HEK293 (cell line): ENCODE measurements at regions not wholly inside any gene's neighbourhood (a gene's known extent, or its start where the extent isn't known, plus 50 kb on each side); places are given as distances from the start of the nearest gene placed in this dataset.

Source experiments
- CTCF ChIA-PET: fragments of 350-600 bp; formaldehyde crosslinking; extraction: SDS; loops from one replicate; lab custom pipeline; 2021; ENCODE audit warnings: antibody characterized with exemption; lab: Yijun Ruan, JAX
- POLR2A ChIA-PET: fragments of 300-600 bp; formaldehyde crosslinking; extraction: SDS; loops from one replicate; lab custom pipeline; 2020; ENCODE audit warnings: antibody characterized with exemption, inconsistent platforms; lab: Yijun Ruan, JAX
- H3K27ac ChIP-seq: fragments of 200-500 bp; sonication (Bioruptor generic); 2 replicates; pipeline ENCODE4 v1.5.1; 2014; ENCODE audit warnings: low read depth, low read length, control low read depth, inconsistent platforms; ENCODE audit errors: extremely low read depth
- H3K36me3 ChIP-seq, 2 experiments: fragments of 200-500 bp in 1 of 2; sonication (Bioruptor generic) in 1 of 2; 1 replicate in 1 of 2; 2 replicates in 1 of 2; pipeline ENCODE4 v1.5.1; 2014 to 2017; ENCODE audit warnings: inconsistent platforms in 2 of 2, low read length in 2 of 2; ENCODE audit not compliant: control insufficient read depth in 2 of 2, insufficient read depth in 1 of 2
- H3K4me1 ChIP-seq: fragments of 200-500 bp; sonication (Bioruptor generic); 2 replicates; pipeline ENCODE4 v1.5.1; 2014; ENCODE audit warnings: mild to moderate bottlenecking, low read length, inconsistent platforms; ENCODE audit not compliant: control insufficient read depth, insufficient read depth
- H3K4me3 ChIP-seq: 2 replicates; pipeline ENCODE4 v1.5.1; 2011; ENCODE audit warnings: low read depth, mild to moderate bottlenecking, control low read depth, low read length, moderate library complexity
- H3K9me3 ChIP-seq: fragments of 200-500 bp; sonication (Bioruptor generic); 2 replicates; pipeline ENCODE4 v1.5.1; 2014; ENCODE audit warnings: low read depth, low read length, inconsistent platforms; ENCODE audit not compliant: control insufficient read depth, insufficient read depth
- BCL11B ChIP-seq: fragments of 450-650 bp; formaldehyde crosslinking; IDR thresholded peaks from 2 replicates; pipeline ENCODE4 v1.5.1; 2016; ENCODE audit warnings: low read depth, missing biosample characterization, missing genetic modification characterization
- FEZF1 ChIP-seq: fragments of 450-650 bp; formaldehyde crosslinking; IDR thresholded peaks from 2 replicates; pipeline ENCODE4 v1.5.1; 2016; ENCODE audit warnings: missing biosample characterization, missing genetic modification characterization
- GLIS2 ChIP-seq: fragments of 450-650 bp; formaldehyde crosslinking; IDR thresholded peaks from 2 replicates; pipeline ENCODE4 v1.5.1; 2016; ENCODE audit warnings: missing biosample characterization, missing genetic modification characterization
- HOXA7 ChIP-seq: sonication (generic); formaldehyde crosslinking; IDR thresholded peaks from 2 replicates; pipeline ENCODE4 v1.8.1; 2022; ENCODE audit warnings: missing genetic modification reagents, borderline replicate concordance
- KLF16 ChIP-seq: fragments of 450-650 bp; formaldehyde crosslinking; IDR thresholded peaks from 2 replicates; pipeline ENCODE4 v1.5.1; 2017; ENCODE audit warnings: missing biosample characterization, missing genetic modification characterization
- TRIM28 ChIP-seq: IDR thresholded peaks from 2 replicates; pipeline ENCODE4 v1.6.1; 2011; ENCODE audit warnings: low read length, control low read depth, borderline replicate concordance
- YY2 ChIP-seq: fragments of 450-650 bp; formaldehyde crosslinking; IDR thresholded peaks from 2 replicates; pipeline ENCODE4 v1.5.1; 2016; ENCODE audit warnings: missing biosample characterization, missing genetic modification characterization
- ZFP69B ChIP-seq: fragments of 450-650 bp; formaldehyde crosslinking; IDR thresholded peaks from 2 replicates; pipeline ENCODE4 v1.5.1; 2016; ENCODE audit warnings: missing biosample characterization, missing genetic modification characterization
- ZNF10 ChIP-seq: fragments of 450-650 bp; formaldehyde crosslinking; IDR thresholded peaks from 2 replicates; pipeline ENCODE4 v1.5.1; 2017; ENCODE audit warnings: missing biosample characterization, missing genetic modification characterization
- ZNF311 ChIP-seq: fragments of 450-650 bp; formaldehyde crosslinking; IDR thresholded peaks from 2 replicates; pipeline ENCODE4 v1.5.1; 2017; ENCODE audit warnings: missing biosample characterization, missing genetic modification characterization, borderline replicate concordance
- ZNF366 ChIP-seq: fragments of 450-650 bp; formaldehyde crosslinking; conservative IDR thresholded peaks from 2 replicates; pipeline ENCODE4 v1.5.1; 2016; ENCODE audit warnings: missing biosample characterization, missing genetic modification characterization
- ZNF548 ChIP-seq: fragments of 450-650 bp; formaldehyde crosslinking; IDR thresholded peaks from 2 replicates; pipeline ENCODE4 v1.5.1; 2016; ENCODE audit warnings: missing biosample characterization, missing genetic modification characterization
- ZNF76 ChIP-seq: fragments of 450-650 bp; formaldehyde crosslinking; IDR thresholded peaks from 2 replicates; pipeline ENCODE4; 2016; ENCODE audit warnings: low read depth, missing biosample characterization, missing genetic modification characterization, borderline replicate concordance
- ZSCAN30 ChIP-seq: fragments of 450-650 bp; IDR thresholded peaks from 2 replicates; pipeline ENCODE4 v1.5.1; 2018; ENCODE audit warnings: missing biosample characterization, mild to moderate bottlenecking, missing genetic modification characterization, moderate library complexity
- TF ChIP-seq, protein P1 (sequence below): fragments of 450-650 bp; formaldehyde crosslinking; IDR thresholded peaks from 2 replicates; pipeline ENCODE4 v1.5.1; 2017; ENCODE audit warnings: missing biosample characterization, missing genetic modification characterization
- TF ChIP-seq, protein P2 (sequence below): fragments of 450-650 bp; formaldehyde crosslinking; IDR thresholded peaks from 2 replicates; pipeline ENCODE4 v1.5.1; 2016; ENCODE audit warnings: missing biosample characterization, missing genetic modification characterization
- TF ChIP-seq, protein P3 (sequence below): fragments of 450-650 bp; formaldehyde crosslinking; IDR thresholded peaks from 2 replicates; pipeline ENCODE4 v1.5.1; 2016; ENCODE audit warnings: missing biosample characterization, missing genetic modification characterization, borderline replicate concordance
- TF ChIP-seq, protein P4 (sequence below): fragments of 450-650 bp; formaldehyde crosslinking; IDR thresholded peaks from 2 replicates; pipeline ENCODE4 v1.5.1; 2016; ENCODE audit warnings: missing biosample characterization, missing genetic modification characterization
- TF ChIP-seq, protein P5 (sequence below): fragments of 450-650 bp; formaldehyde crosslinking; IDR thresholded peaks from 2 replicates; pipeline ENCODE4 v1.5.0; 2017; ENCODE audit warnings: missing biosample characterization, missing genetic modification characterization, borderline replicate concordance
- TF ChIP-seq, protein P6 (sequence below): fragments of 450-650 bp; formaldehyde crosslinking; IDR thresholded peaks from 2 replicates; pipeline ENCODE4 v1.5.1; 2016; ENCODE audit warnings: missing biosample characterization, missing genetic modification characterization

DNA sequence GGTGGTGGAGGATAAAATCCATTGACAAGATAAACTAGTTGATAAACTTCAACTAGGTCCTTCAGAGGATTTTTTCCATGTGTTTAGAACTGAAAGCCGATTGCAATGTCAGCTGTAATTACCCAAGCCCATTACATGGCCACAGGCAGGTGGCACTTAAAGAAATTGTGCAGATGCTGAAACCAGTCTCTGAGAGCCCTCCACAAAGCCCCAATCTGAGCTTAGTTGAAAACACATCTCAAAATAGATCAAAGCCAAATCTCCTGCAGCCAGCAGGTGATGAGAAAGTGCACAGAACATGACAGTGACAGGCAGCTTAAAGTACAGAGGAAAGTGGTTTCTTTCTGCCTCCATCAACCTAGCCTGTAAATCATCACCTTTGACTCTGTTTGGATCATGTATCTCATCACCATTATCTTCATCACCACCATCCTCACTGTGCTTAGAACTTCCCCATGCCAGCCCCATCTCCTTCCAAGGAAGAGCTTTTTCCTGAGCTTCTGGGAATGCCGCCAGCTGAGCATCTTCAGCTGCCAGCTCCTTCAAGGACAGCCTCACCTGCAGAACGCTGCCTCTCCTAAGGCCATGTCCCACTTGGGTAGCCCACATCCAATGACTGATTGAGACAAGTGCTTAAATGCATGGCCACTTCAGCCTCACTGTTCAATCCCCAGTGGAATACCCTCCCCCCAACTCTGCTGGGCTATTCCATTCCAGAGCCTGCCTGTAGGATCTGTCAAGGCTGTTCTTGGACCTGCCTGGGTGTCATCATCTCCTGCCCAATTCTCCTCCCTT lies 219.5 kb upstream of the TMEM132C start:
- ChIA-PET POLR2A (no interaction called here), CTCF (no interaction called here)
- no peaks in the 10 kb centered on the region for H3K4me1 ChIP-seq

DNA sequence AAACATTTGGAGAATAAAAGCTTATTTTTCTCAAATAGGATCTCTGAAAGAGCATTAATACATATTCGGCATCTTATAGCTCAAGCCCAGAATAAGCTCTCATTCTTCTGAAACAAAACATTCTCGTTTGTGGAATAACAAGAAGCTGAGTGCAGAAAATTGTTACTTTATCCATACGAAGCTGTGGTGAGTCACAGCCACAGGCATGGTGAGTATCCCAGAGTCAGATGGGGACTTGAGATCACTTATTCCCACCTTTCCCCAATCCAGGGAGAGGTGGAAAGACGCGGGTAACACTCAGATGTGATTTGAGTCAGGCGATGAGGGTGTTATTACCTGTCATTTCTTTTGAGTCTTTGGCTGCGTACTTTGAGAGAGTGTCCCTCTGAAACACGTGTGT lies 214.6 kb upstream of the TMEM132C start:
- Histone ChIP-seq H3K27ac (no peak overlapping the region), H3K4me1 (no peaks in the 10 kb centered on the region), H3K4me3 (no peak overlapping the region), H3K9me3 (no peaks in the 10 kb centered on the region), H3K36me3 (no peaks in the 10 kb centered on the region)
- ChIA-PET CTCF (no interaction called here), POLR2A (no interaction called here)
- no peak for TF ChIP-seq BCL11B (tag by site-specific recombination)
- TF ChIP-seq ZNF548 (tag by site-specific recombination): no peak
- TF ChIP-seq GLIS2: no peak
- no peak for TF ChIP-seq ZNF366
- no peak for TF ChIP-seq ZNF311
- TF ChIP-seq, protein P1, sequence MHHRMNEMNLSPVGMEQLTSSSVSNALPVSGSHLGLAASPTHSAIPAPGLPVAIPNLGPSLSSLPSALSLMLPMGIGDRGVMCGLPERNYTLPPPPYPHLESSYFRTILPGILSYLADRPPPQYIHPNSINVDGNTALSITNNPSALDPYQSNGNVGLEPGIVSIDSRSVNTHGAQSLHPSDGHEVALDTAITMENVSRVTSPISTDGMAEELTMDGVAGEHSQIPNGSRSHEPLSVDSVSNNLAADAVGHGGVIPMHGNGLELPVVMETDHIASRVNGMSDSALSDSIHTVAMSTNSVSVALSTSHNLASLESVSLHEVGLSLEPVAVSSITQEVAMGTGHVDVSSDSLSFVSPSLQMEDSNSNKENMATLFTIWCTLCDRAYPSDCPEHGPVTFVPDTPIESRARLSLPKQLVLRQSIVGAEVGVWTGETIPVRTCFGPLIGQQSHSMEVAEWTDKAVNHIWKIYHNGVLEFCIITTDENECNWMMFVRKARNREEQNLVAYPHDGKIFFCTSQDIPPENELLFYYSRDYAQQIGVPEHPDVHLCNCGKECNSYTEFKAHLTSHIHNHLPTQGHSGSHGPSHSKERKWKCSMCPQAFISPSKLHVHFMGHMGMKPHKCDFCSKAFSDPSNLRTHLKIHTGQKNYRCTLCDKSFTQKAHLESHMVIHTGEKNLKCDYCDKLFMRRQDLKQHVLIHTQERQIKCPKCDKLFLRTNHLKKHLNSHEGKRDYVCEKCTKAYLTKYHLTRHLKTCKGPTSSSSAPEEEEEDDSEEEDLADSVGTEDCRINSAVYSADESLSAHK (tag by site-specific recombination): no peak
- TF ChIP-seq, protein P2, sequence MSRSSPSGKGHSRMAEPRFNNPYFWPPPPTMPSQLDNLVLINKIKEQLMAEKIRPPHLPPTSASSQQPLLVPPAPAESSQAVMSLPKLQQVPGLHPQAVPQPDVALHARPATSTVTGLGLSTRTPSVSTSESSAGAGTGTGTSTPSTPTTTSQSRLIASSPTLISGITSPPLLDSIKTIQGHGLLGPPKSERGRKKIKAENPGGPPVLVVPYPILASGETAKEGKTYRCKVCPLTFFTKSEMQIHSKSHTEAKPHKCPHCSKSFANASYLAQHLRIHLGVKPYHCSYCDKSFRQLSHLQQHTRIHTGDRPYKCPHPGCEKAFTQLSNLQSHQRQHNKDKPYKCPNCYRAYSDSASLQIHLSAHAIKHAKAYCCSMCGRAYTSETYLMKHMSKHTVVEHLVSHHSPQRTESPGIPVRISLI (tag by site-specific recombination): no peak
- no peak for TF ChIP-seq KLF16 (tag by site-specific recombination)
- no peak for TF ChIP-seq ZNF76 (tag by site-specific recombination)
- TF ChIP-seq, protein P3, sequence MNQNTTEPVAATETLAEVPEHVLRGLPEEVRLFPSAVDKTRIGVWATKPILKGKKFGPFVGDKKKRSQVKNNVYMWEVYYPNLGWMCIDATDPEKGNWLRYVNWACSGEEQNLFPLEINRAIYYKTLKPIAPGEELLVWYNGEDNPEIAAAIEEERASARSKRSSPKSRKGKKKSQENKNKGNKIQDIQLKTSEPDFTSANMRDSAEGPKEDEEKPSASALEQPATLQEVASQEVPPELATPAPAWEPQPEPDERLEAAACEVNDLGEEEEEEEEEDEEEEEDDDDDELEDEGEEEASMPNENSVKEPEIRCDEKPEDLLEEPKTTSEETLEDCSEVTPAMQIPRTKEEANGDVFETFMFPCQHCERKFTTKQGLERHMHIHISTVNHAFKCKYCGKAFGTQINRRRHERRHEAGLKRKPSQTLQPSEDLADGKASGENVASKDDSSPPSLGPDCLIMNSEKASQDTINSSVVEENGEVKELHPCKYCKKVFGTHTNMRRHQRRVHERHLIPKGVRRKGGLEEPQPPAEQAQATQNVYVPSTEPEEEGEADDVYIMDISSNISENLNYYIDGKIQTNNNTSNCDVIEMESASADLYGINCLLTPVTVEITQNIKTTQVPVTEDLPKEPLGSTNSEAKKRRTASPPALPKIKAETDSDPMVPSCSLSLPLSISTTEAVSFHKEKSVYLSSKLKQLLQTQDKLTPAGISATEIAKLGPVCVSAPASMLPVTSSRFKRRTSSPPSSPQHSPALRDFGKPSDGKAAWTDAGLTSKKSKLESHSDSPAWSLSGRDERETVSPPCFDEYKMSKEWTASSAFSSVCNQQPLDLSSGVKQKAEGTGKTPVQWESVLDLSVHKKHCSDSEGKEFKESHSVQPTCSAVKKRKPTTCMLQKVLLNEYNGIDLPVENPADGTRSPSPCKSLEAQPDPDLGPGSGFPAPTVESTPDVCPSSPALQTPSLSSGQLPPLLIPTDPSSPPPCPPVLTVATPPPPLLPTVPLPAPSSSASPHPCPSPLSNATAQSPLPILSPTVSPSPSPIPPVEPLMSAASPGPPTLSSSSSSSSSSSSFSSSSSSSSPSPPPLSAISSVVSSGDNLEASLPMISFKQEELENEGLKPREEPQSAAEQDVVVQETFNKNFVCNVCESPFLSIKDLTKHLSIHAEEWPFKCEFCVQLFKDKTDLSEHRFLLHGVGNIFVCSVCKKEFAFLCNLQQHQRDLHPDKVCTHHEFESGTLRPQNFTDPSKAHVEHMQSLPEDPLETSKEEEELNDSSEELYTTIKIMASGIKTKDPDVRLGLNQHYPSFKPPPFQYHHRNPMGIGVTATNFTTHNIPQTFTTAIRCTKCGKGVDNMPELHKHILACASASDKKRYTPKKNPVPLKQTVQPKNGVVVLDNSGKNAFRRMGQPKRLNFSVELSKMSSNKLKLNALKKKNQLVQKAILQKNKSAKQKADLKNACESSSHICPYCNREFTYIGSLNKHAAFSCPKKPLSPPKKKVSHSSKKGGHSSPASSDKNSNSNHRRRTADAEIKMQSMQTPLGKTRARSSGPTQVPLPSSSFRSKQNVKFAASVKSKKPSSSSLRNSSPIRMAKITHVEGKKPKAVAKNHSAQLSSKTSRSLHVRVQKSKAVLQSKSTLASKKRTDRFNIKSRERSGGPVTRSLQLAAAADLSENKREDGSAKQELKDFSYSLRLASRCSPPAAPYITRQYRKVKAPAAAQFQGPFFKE (tag by site-specific recombination): no peak
- TF ChIP-seq ZFP69B (tag by site-specific recombination): no peak
- no peak for TF ChIP-seq ZNF10 (tag by site-specific recombination)

More for the DNA sequence above, 219.5 kb upstream of the TMEM132C start:
- no peaks in the 10 kb centered on the region for H3K9me3 ChIP-seq
- no peak for TF ChIP-seq ZSCAN30 (tag by site-specific recombination)
- TF ChIP-seq, protein P4, sequence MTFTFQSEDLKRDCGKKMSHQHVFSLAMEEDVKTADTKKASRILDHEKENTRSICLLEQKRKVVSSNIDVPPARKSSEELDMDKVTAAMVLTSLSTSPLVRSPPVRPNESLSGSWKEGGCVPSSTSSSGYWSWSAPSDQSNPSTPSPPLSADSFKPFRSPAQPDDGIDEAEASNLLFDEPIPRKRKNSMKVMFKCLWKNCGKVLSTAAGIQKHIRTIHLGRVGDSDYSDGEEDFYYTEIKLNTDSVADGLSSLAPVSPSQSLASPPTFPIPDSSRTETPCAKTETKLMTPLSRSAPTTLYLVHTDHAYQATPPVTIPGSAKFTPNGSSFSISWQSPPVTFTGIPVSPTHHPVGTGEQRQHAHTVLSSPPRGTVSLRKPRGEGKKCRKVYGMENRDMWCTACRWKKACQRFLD (tag by site-specific recombination): no peak
- TF ChIP-seq FEZF1: no peak
- TF ChIP-seq, protein P5, sequence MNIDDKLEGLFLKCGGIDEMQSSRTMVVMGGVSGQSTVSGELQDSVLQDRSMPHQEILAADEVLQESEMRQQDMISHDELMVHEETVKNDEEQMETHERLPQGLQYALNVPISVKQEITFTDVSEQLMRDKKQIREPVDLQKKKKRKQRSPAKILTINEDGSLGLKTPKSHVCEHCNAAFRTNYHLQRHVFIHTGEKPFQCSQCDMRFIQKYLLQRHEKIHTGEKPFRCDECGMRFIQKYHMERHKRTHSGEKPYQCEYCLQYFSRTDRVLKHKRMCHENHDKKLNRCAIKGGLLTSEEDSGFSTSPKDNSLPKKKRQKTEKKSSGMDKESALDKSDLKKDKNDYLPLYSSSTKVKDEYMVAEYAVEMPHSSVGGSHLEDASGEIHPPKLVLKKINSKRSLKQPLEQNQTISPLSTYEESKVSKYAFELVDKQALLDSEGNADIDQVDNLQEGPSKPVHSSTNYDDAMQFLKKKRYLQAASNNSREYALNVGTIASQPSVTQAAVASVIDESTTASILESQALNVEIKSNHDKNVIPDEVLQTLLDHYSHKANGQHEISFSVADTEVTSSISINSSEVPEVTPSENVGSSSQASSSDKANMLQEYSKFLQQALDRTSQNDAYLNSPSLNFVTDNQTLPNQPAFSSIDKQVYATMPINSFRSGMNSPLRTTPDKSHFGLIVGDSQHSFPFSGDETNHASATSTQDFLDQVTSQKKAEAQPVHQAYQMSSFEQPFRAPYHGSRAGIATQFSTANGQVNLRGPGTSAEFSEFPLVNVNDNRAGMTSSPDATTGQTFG: no peak
- TF ChIP-seq YY2: no peak
- no peak for TF ChIP-seq HOXA7 (CRISPR knock-in tag)
- TF ChIP-seq, protein P6, sequence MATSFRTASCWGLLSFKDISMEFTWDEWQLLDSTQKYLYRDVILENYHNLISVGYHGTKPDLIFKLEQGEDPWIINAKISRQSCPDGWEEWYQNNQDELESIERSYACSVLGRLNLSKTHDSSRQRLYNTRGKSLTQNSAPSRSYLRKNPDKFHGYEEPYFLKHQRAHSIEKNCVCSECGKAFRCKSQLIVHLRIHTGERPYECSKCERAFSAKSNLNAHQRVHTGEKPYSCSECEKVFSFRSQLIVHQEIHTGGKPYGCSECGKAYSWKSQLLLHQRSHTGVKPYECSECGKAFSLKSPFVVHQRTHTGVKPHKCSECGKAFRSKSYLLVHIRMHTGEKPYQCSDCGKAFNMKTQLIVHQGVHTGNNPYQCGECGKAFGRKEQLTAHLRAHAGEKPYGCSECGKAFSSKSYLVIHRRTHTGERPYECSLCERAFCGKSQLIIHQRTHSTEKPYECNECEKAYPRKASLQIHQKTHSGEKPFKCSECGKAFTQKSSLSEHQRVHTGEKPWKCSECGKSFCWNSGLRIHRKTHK: no peak
- TF ChIP-seq TRIM28: no peak
- TF ChIP-seq, all 188 proteins: peak for 0
- H3K27ac ChIP-seq: no peak overlapping the region
- H3K36me3 ChIP-seq: no peaks in the 10 kb centered on the region
- no peak overlapping the region for H3K4me3 ChIP-seq
